Right lobe of liver (tissue), 4 donors: ENCODE measurements at regions not wholly inside any gene's neighbourhood (a gene's known extent, or its start where the extent isn't known, plus 50 kb on each side); places are given as distances from the start of the nearest gene placed in this dataset.

Experiments used
- POLR2A ChIP-seq: fragments of 450-650 bp; IDR thresholded peaks from one replicate; pipeline ENCODE4 v1.6.1; 2017; ENCODE audit warnings: antibody characterized with exemption, mild to moderate bottlenecking
- TF ChIP-seq, protein P1 (sequence below), 4 donors: fragments of 200-600 bp in 3 of 4; fragments of 450-650 bp in 1 of 4; IDR thresholded peaks; one replicate each; pipeline versions ENCODE4 v1.5.1 to v1.8.0; 2016 to 2022; ENCODE audit warnings: antibody characterized with exemption in 4 of 4, mild to moderate bottlenecking in 2 of 4
- donor health status: DM: no; HTN: no; CAD: no.
- donor health status: DM: no; HTN: no; CAD: no.
- donor health status: DM: no; HTN: yes; CAD: no.

DNA sequence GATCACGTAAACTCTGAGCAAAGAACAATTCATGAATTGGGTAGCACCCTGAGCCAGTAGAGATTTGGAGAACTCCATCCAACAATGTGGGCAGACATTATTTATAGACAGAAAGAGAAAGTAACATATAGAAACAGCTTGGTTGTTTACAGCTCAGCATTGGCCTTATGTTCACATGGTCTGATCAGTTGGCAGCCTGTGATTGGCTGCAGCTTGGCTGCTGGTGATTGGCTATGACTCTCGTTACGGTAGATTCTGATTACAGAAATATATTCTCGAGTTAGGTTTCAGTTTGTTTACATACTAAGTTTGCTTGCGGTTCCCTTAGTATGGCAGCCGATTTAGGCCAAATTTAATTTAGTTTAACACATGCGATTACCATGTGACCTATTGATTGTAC, 663.4 kb downstream of the RAPGEF2 start:
- TF ChIP-seq, protein P1, sequence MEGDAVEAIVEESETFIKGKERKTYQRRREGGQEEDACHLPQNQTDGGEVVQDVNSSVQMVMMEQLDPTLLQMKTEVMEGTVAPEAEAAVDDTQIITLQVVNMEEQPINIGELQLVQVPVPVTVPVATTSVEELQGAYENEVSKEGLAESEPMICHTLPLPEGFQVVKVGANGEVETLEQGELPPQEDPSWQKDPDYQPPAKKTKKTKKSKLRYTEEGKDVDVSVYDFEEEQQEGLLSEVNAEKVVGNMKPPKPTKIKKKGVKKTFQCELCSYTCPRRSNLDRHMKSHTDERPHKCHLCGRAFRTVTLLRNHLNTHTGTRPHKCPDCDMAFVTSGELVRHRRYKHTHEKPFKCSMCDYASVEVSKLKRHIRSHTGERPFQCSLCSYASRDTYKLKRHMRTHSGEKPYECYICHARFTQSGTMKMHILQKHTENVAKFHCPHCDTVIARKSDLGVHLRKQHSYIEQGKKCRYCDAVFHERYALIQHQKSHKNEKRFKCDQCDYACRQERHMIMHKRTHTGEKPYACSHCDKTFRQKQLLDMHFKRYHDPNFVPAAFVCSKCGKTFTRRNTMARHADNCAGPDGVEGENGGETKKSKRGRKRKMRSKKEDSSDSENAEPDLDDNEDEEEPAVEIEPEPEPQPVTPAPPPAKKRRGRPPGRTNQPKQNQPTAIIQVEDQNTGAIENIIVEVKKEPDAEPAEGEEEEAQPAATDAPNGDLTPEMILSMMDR (IDR thresholded peaks at IDR 0.05): no peak
- TF ChIP-seq POLR2A: no peak
